ENCODE measurements at regions not wholly inside any gene's neighbourhood (a gene's known extent, or its start where the extent isn't known, plus 50 kb on each side); places are given as distances from the start of the nearest gene placed in this dataset.
A peak's percentile ranks its signal among the peaks of the same experiment; 100 is the strongest.

- no peak overlapping the region for H3K27ac Mint-ChIP-seq
- H3K9me3 ChIP-seq (ENCODE audit: low read length): no peaks in the 10 kb centered on the region
- H3K4me1 ChIP-seq (ENCODE audit: insufficient read depth, low read length): no peaks in the 10 kb centered on the region
- H3K27me3 ChIP-seq (ENCODE audit: insufficient read depth, low read length, poor library complexity, severe bottlenecking): no peaks in the 10 kb centered on the region
- H3K36me3 ChIP-seq (ENCODE audit: insufficient read depth, low read length): no peaks in the 10 kb centered on the region
- DNase-seq: no peak
- POLR2A ChIA-PET: no interaction called here
- no peaks in the 10 kb centered on the region for H3K27me3 Mint-ChIP-seq
- CTCF ChIA-PET: no interaction called here
- H3K27ac ChIP-seq (ENCODE audit: low read depth, low read length): no peak overlapping the region
- peaks cover 0 to 13% (median 0%) of the 10 kb centered on the region in 5 donors for H3K9me3 Mint-ChIP-seq
- H3K36me3 Mint-ChIP-seq: no peaks in the 10 kb centered on the region
- H3K4me3 Mint-ChIP-seq: no peak overlapping the region
- H3K4me1 Mint-ChIP-seq: no peaks in the 10 kb centered on the region
- H3K4me3 ChIP-seq (ENCODE audit: low read length): no peak overlapping the region
These were observed 877.7 kb downstream of the TLE1 start for GRCh38 chr9:80811656-80812055.

- CTCF ChIA-PET: no interaction called here
- H3K27me3 ChIP-seq (ENCODE audit: insufficient read depth, low read length, poor library complexity, severe bottlenecking): no peaks in the 10 kb centered on the region
- Mint-ChIP-seq H3K9me3 (peaks cover 0 to 13% (median 2%) of the 10 kb centered on the region in 5 donors), H3K4me1 (no peaks in the 10 kb centered on the region), H3K4me3 (no peak overlapping the region), H3K27ac (no peak overlapping the region), H3K36me3 (no peaks in the 10 kb centered on the region), H3K27me3 (no peaks in the 10 kb centered on the region)
- no peaks in the 10 kb centered on the region for H3K4me1 ChIP-seq (ENCODE audit: insufficient read depth, low read length)
- no peak overlapping the region for H3K27ac ChIP-seq (ENCODE audit: low read depth, low read length)
- no peak for DNase-seq
- H3K36me3 ChIP-seq (ENCODE audit: insufficient read depth, low read length): no peaks in the 10 kb centered on the region
- H3K4me3 ChIP-seq (ENCODE audit: low read length): no peak overlapping the region
- no peaks in the 10 kb centered on the region for H3K9me3 ChIP-seq (ENCODE audit: low read length)
- POLR2A ChIA-PET: no interaction called here
These were observed 878.3 kb downstream of the TLE1 start for GRCh38 chr9:80811003-80811402.

- Mint-ChIP-seq H3K27me3 (no peaks in the 10 kb centered on the region), H3K36me3 (no peaks in the 10 kb centered on the region), H3K4me3 (no peak overlapping the region), H3K27ac (no peak overlapping the region), H3K9me3 (peaks cover 2 to 6% (median 4%) of the 10 kb centered on the region in 5 donors), H3K4me1 (no peaks in the 10 kb centered on the region)
- no peaks in the 10 kb centered on the region for H3K36me3 ChIP-seq (ENCODE audit: insufficient read depth, low read length)
- no peak overlapping the region for H3K4me3 ChIP-seq (ENCODE audit: low read length)
- H3K4me1 ChIP-seq (ENCODE audit: insufficient read depth, low read length): no peaks in the 10 kb centered on the region
- POLR2A ChIA-PET: no interaction called here
- DNase-seq: no peak
- H3K27me3 ChIP-seq (ENCODE audit: insufficient read depth, low read length, poor library complexity, severe bottlenecking): no peaks in the 10 kb centered on the region
- no peaks in the 10 kb centered on the region for H3K9me3 ChIP-seq (ENCODE audit: low read length)
- no peak overlapping the region for H3K27ac ChIP-seq (ENCODE audit: low read depth, low read length)
- CTCF ChIA-PET: no interaction called here
These were observed 882.7 kb downstream of the TLE1 start for GRCh38 chr9:80806671-80807070.

GRCh38 chr9:80804873-80805272 is 884.5 kb downstream of the TLE1 start:
- no peaks in the 10 kb centered on the region for H3K4me1 ChIP-seq (ENCODE audit: insufficient read depth, low read length)
- Mint-ChIP-seq H3K27ac (no peak overlapping the region), H3K9me3 (peaks cover 2 to 17% (median 4%) of the 10 kb centered on the region in 5 donors), H3K4me3 (no peak overlapping the region), H3K4me1 (no peaks in the 10 kb centered on the region), H3K36me3 (no peaks in the 10 kb centered on the region), H3K27me3 (no peaks in the 10 kb centered on the region)
- no peak for DNase-seq
- no peak overlapping the region for H3K4me3 ChIP-seq (ENCODE audit: low read length)
- H3K27ac ChIP-seq (ENCODE audit: low read depth, low read length): no peak overlapping the region
- no peaks in the 10 kb centered on the region for H3K36me3 ChIP-seq (ENCODE audit: insufficient read depth, low read length)
- H3K9me3 ChIP-seq (ENCODE audit: low read length): no peaks in the 10 kb centered on the region
- POLR2A ChIA-PET: no interaction called here
- no peaks in the 10 kb centered on the region for H3K27me3 ChIP-seq (ENCODE audit: insufficient read depth, low read length, poor library complexity, severe bottlenecking)
- CTCF ChIA-PET: no interaction called here

- H3K36me3 Mint-ChIP-seq: no peaks in the 10 kb centered on the region
- no peaks in the 10 kb centered on the region for H3K4me1 Mint-ChIP-seq
- Histone ChIP-seq H3K27me3 (ENCODE audit: insufficient read depth, low read length, poor library complexity, severe bottlenecking) (no peaks in the 10 kb centered on the region), H3K4me1 (ENCODE audit: insufficient read depth, low read length) (no peaks in the 10 kb centered on the region), H3K4me3 (ENCODE audit: low read length) (no peak overlapping the region), H3K36me3 (ENCODE audit: insufficient read depth, low read length) (no peaks in the 10 kb centered on the region), H3K9me3 (ENCODE audit: low read length) (no peaks in the 10 kb centered on the region), H3K27ac (ENCODE audit: low read depth, low read length) (no peak overlapping the region)
- no peak for DNase-seq
- H3K9me3 Mint-ChIP-seq: peaks cover 0 to 36% (median 9%) of the 10 kb centered on the region in 5 donors
- POLR2A ChIA-PET: no interaction called here
- no peak overlapping the region for H3K4me3 Mint-ChIP-seq
- CTCF ChIA-PET: no interaction called here
- no peak overlapping the region for H3K27ac Mint-ChIP-seq
- H3K27me3 Mint-ChIP-seq: no peaks in the 10 kb centered on the region
These were observed 891.3 kb downstream of the TLE1 start for GRCh38 chr9:80797831-80798688.

GRCh38 chr9:80797101-80797829 is 892.1 kb downstream of the TLE1 start:
- no peaks in the 10 kb centered on the region for H3K4me1 ChIP-seq (ENCODE audit: insufficient read depth, low read length)
- H3K4me3 Mint-ChIP-seq: no peak overlapping the region
- no peaks in the 10 kb centered on the region for H3K36me3 ChIP-seq (ENCODE audit: insufficient read depth, low read length)
- H3K9me3 Mint-ChIP-seq: peaks cover 0 to 33% (median 9%) of the 10 kb centered on the region in 5 donors
- H3K4me1 Mint-ChIP-seq: no peaks in the 10 kb centered on the region
- no peaks in the 10 kb centered on the region for H3K27me3 ChIP-seq (ENCODE audit: insufficient read depth, low read length, poor library complexity, severe bottlenecking)
- no peak overlapping the region for H3K4me3 ChIP-seq (ENCODE audit: low read length)
- DNase-seq: no peak
- CTCF ChIA-PET: no interaction called here
- no peak overlapping the region for H3K27ac ChIP-seq (ENCODE audit: low read depth, low read length)
- no peak overlapping the region for H3K27ac Mint-ChIP-seq
- H3K9me3 ChIP-seq (ENCODE audit: low read length): no peaks in the 10 kb centered on the region
- POLR2A ChIA-PET: no interaction called here
- no peaks in the 10 kb centered on the region for H3K36me3 Mint-ChIP-seq
- no peaks in the 10 kb centered on the region for H3K27me3 Mint-ChIP-seq

- H3K4me3 Mint-ChIP-seq: no peak overlapping the region
- no peak for DNase-seq
- no peaks in the 10 kb centered on the region for H3K36me3 Mint-ChIP-seq
- no peak overlapping the region for H3K27ac ChIP-seq (ENCODE audit: low read depth, low read length)
- H3K4me1 Mint-ChIP-seq: no peaks in the 10 kb centered on the region
- ChIA-PET CTCF (no interaction called here), POLR2A (no interaction called here)
- H3K27me3 ChIP-seq (ENCODE audit: insufficient read depth, low read length, poor library complexity, severe bottlenecking): no peaks in the 10 kb centered on the region
- no peaks in the 10 kb centered on the region for H3K9me3 ChIP-seq (ENCODE audit: low read length)
- H3K36me3 ChIP-seq (ENCODE audit: insufficient read depth, low read length): no peaks in the 10 kb centered on the region
- peak overlapping the region in 1 of 8 donors; percentile 78 for H3K27ac Mint-ChIP-seq
- peaks cover 0 to 33% (median 9%) of the 10 kb centered on the region in 5 donors for H3K9me3 Mint-ChIP-seq
- H3K4me1 ChIP-seq (ENCODE audit: insufficient read depth, low read length): no peaks in the 10 kb centered on the region
- no peaks in the 10 kb centered on the region for H3K27me3 Mint-ChIP-seq
- no peak overlapping the region for H3K4me3 ChIP-seq (ENCODE audit: low read length)
These were observed 892.7 kb downstream of the TLE1 start for GRCh38 chr9:80796632-80797031.

- no peak for DNase-seq
- Histone ChIP-seq H3K36me3 (ENCODE audit: insufficient read depth, low read length) (no peaks in the 10 kb centered on the region), H3K9me3 (ENCODE audit: low read length) (no peaks in the 10 kb centered on the region), H3K4me3 (ENCODE audit: low read length) (no peak overlapping the region), H3K27ac (ENCODE audit: low read depth, low read length) (no peak overlapping the region), H3K4me1 (ENCODE audit: insufficient read depth, low read length) (no peaks in the 10 kb centered on the region), H3K27me3 (ENCODE audit: insufficient read depth, low read length, poor library complexity, severe bottlenecking) (no peaks in the 10 kb centered on the region)
- Mint-ChIP-seq H3K4me1 (no peaks in the 10 kb centered on the region), H3K4me3 (no peak overlapping the region), H3K9me3 (peaks cover 0 to 20% (median 6%) of the 10 kb centered on the region in 5 donors), H3K27me3 (no peaks in the 10 kb centered on the region), H3K36me3 (no peaks in the 10 kb centered on the region), H3K27ac (no peak overlapping the region)
- POLR2A ChIA-PET: no interaction called here
- CTCF ChIA-PET: no interaction called here
These were observed 895.1 kb downstream of the TLE1 start for GRCh38 chr9:80794197-80794596.
